ENCODE measurements at regions not wholly inside any gene's neighbourhood (a gene's known extent, or its start where the extent isn't known, plus 50 kb on each side); places are given as distances from the start of the nearest gene placed in this dataset.

- TF ChIP-seq, protein P1, sequence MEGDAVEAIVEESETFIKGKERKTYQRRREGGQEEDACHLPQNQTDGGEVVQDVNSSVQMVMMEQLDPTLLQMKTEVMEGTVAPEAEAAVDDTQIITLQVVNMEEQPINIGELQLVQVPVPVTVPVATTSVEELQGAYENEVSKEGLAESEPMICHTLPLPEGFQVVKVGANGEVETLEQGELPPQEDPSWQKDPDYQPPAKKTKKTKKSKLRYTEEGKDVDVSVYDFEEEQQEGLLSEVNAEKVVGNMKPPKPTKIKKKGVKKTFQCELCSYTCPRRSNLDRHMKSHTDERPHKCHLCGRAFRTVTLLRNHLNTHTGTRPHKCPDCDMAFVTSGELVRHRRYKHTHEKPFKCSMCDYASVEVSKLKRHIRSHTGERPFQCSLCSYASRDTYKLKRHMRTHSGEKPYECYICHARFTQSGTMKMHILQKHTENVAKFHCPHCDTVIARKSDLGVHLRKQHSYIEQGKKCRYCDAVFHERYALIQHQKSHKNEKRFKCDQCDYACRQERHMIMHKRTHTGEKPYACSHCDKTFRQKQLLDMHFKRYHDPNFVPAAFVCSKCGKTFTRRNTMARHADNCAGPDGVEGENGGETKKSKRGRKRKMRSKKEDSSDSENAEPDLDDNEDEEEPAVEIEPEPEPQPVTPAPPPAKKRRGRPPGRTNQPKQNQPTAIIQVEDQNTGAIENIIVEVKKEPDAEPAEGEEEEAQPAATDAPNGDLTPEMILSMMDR (conservative IDR thresholded peaks at IDR 0.05) = no peak
- TF ChIP-seq ZFX (IDR thresholded peaks at IDR 0.05) = no peak
These were observed 117.9 kb upstream of the NRIP1 start for GRCh38 chr21:15182731-15183130.

Data from C4-2B (cell line).